ENCODE measurements at regions not wholly inside any gene's neighbourhood (a gene's known extent, or its start where the extent isn't known, plus 50 kb on each side); places are given as distances from the start of the nearest gene placed in this dataset.

- DNase-seq = no peak
Observed at GRCh38 chr5:82375488-82376244, 97.5 kb upstream of the RPS23 start.

- no peak for DNase-seq
Observed at GRCh38 chr5:82374637-82375036, 96.5 kb upstream of the RPS23 start.

GRCh38 chr5:82367930-82368329, 89.8 kb upstream of the RPS23 start:
- no peak for DNase-seq

DNA sequence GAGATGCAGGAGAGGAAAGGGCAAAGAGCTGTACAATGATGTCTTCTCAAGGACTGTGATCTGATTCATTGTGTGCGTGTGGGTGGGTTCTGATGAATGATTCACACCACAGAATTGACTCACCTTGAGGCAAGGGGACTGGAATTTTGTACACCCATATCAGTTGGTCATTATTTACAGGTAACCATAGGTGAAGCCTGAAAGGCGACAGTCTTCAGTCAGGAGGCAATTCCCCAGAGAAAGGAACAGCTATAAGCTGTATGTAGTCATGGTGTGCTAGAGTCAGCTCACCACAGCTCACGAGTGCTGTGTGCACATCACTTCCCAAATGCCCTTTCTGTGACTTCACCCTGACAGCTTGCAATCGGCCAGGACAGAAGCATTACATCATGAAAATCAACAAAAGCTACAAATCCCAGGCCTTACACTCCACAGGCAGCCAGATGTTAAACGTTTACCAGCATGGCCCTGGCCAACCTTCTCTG, 87.6 kb upstream of the RPS23 start:
- peak; percentile 61 for DNase-seq

- DNase-seq = no peak
Observed at GRCh38 chr5:82365026-82365425, 86.9 kb upstream of the RPS23 start.

DNA sequence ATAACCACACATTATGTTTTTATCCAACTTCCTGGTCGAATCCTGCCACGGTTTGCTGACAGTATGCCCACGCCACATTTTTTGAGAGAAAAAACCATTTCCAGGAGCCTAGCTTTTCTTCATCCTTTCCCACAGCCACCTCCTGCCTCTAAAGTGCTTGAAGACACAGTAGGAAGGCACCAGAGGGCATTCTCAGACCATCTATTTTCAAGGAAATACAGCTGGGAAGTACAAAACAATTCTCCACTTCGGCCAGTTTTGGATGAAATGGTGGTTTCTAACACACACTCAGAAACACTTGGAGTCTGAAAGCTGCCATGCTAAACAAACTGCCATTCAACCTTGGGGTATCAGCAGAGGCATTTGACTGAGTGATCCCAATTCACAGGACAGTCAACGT, 86.3 kb upstream of the RPS23 start:
- DNase-seq = peak; percentile 47

DNA sequence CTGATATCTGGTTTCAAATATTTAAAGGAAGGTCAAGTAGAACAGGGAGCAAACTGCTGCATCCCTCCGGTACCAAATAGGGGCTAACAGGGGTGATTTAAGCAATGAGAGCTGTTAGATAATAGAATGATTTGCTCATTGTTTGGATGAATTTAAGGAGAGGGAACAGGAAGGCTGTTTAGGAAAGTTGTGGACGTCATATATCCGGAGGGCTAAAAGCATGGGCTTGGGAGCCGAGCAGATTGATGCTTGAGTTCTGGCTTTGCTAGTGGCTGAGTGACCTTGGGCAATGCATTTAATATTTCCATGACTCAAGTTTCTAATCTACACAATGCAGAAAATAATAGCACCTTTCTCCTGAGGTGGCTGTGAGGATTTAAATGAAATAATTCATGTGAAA, 85.4 kb upstream of the RPS23 start:
- DNase-seq = no peak

DNA sequence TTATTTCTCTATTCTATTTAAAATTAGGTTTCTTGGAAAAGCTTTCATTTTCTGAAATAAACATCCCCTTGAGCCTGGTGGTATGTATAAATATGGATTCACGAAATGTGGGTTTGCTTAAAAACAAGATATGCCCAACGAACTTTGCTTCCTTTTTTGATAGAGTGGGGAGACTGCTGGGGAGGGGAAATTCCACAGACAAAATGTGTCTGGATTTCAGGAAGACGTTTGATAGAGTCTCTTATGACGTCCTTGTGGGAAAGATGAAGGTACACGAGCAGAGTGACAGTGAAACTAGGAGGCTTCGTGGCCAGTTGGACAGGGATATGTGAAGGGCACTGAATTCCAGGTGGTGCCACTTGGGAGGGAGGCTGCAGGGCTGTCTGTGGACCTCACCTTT, 84.5 kb upstream of the RPS23 start:
- DNase-seq = no peak

DNA sequence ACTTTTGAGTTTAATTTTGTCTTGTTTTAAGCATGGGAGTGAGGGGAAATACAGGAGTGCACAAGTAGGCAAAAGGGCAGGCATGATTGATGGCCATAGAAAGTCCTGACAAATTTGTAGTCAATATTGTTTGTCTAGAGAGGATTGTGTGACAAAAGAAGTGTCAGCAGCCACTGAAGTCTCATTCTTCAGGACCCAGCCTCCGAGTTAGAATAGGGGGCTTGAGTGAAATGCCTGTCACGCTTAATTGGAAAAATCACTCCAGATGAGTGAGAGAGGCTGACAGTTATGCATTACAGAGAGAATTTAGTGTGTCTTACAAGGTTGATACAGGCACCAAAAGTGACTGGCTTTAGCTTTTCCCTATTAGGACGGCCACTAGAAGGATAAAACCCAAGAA, 81.9 kb upstream of the RPS23 start:
- DNase-seq = no peak

DNA sequence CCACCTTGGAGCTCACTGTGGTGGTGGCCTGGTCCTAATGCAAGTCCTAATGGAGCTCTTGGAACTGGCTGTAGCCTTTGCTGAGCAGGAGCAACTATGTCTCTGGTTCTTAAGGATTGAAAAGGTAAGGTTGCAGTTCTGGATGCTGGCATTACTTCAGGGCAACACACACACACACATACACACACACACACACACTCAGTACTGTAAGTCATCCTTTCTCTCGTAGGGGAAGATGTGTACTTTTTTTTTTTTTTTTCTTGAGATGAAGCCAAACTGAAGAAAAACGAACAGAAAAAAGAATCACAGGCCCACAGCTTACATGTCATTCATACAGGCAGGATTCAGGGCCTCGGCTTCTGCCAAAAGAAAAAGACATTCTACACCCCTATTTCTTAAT, 81.1 kb upstream of the RPS23 start:
- no peak for DNase-seq

GRCh38 chr5:82358457-82358856, 80.3 kb upstream of the RPS23 start:
- DNase-seq = no peak

DNA sequence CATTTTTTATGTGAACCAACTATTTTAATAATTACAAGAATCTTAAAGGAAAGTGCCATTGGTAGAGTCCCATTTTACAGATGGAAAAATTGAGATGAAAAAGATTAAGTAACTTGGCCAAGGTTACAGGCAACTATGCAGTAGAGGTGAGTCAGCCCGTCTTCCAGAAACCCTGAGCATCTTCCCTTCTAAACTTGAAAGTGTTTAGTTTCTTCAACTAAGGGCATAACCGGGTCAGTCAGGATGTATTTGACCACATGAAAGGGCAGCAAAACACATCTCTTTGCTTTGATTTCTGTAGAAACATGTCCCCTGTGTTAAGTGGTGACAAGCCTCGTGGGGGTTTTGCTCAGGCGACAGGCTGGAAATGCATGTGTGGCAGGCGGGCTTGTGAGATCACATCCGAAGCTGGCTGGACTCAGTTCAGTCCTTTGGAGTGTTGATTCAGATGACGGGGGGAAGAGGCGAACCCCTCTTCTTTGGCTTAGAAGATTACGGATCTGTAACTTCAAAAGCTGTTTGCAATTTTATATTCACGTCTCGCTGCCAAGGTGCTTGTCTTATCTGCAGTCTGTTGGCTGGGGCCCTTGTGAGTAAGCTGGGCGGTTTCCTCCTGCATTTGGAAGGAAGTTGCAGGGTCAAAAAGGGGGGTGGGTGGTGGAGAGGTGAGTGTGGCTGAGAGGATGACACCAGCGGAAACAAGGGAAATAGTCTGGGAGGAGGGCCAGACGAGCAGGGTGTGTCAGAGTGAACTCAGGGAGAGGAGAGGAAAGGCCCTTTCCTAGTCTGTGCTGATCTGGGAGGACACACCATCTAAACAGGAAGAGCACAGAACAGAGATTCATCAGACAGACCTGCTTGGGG, 78.9 kb upstream of the RPS23 start:
- peak; percentile 24 for DNase-seq

- DNase-seq = no peak
Observed at GRCh38 chr5:82356021-82356420, 77.9 kb upstream of the RPS23 start.

GRCh38 chr5:82355496-82355895, 77.3 kb upstream of the RPS23 start:
- no peak for DNase-seq

GRCh38 chr5:82355053-82355452, 76.9 kb upstream of the RPS23 start:
- no peak for DNase-seq

- DNase-seq = no peak
Observed at GRCh38 chr5:82354543-82354942, 76.4 kb upstream of the RPS23 start.

GRCh38 chr5:82353522-82353921, 75.4 kb upstream of the RPS23 start:
- no peak for DNase-seq

GRCh38 chr5:82352146-82352791, 74.1 kb upstream of the RPS23 start:
- DNase-seq = no peak

DNA sequence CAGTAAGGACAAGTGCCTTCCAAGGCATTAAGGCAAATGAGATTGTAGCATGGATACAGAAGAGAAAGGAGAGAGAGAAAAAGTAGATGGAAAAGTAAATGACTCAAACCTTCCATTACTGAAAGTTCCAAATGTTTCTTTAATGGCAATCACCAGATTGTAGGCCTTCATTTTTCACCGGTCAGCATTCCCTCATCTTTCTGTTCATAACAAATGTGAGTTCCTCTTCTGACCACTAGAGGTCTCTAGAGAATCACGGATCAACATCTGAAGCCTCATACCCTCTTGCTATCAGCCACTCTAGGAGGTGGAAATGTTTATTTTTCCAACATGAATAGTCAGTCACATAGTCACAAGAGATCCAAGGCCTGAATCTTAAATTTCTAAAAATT, 73.6 kb upstream of the RPS23 start:
- peak; percentile 69 for DNase-seq

GRCh38 chr5:82351297-82351696, 73.1 kb upstream of the RPS23 start:
- DNase-seq = no peak

DNA sequence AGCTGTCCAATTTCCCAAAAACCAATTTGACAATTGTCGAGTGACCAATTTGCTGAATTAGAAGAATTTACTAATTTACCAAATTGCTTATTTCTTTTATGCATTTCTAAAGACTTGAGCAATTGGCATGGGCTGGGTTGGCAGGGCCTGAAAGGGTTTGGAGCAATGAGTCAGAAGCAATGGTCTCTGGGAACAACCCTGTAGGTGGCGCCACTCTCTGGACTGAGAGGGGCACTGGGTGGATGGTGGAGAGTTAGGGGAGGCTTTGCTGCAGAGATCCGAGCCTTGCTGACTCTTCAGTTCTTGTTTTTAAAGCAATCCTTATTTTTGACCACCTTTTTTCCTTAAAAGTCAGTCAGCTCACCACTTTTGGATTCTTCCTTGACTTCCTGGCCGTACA, 71.5 kb upstream of the RPS23 start:
- no peak for DNase-seq

DNA sequence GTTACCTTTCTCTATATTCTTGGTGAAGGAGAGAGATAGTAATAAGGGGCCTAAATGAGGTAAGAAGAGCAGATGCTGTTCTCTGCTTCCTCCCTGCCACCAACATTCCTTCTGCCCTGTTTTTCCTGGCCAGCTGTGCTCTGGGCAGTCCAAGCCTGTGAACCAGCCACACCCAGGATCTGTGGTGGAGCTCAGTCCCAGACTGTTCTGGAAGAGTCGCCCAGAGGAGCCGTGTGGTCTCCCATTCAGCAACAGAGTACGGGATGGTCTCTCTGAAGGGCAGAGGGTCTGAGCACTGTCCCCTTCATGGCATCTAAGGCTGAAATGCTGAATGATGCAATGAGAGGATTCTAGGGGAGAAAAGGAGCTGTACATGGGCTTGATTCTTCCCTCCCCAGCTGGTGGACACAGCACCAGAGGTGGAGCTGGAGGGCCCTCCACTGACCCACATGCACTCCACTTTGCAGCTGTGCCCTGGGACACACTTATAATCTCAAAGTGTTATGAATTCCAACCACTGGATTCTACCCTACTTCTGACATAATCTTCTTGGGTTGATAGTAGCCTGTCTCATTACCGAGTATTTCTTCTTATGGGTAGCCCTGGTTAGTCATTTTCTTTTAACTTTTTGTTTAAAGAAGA, 70.8 kb upstream of the RPS23 start:
- DNase-seq = no peak

DNA sequence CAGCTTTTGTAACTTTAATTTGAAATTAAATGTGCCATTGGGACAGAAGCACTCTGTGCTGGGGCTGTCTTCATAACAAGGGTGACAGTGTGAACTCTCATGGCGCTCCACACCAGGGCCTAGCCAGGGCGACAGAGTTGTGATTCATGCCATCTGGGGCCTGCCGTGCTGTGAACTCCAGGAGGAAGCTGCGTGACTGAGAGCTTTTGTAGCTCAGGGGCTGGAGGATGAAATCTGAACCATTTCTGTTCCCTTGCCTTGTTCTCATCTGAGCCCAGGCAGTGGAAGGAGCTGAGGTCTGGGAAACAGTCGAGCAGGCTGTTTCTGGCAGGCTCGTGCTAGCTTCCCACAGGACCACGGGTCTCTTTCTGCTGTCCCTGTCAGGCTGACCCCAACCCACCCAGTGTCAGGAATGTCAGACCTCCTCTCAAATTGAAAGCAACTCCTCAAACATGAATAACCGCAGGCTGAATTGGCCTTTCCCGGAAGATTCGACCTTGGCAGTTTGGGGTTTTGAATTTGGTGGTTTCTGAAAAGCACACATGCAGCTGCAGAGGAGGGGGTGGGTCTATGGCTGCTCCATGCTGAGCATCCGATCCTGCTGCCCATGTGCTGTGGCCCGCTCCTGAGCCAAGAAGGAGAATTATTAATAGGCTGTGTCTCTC, 69.2 kb upstream of the RPS23 start:
- DNase-seq = no peak

Data from kidney glomerular epithelial cell (primary cell).